D341Med (cell line): ENCODE measurements at regions not wholly inside any gene's neighbourhood (a gene's known extent, or its start where the extent isn't known, plus 50 kb on each side); places are given as distances from the start of the nearest gene placed in this dataset.

Experiments used
- DNase-seq: peaks from one replicate; pipeline ENCODE4 v3.0.0; 2012; ENCODE audit warnings: low spot score

GRCh38 chr14:56868660-56869059, 58.4 kb upstream of the OTX2 start:
- DNase-seq, result no peak

- DNase-seq, result no peak
Observed at GRCh38 chr14:56862836-56863235, 52.6 kb upstream of the OTX2 start.

GRCh38 chr14:56860441-56860840, 50.2 kb upstream of the OTX2 start:
- DNase-seq, result peak; percentile 49
